Stimulated activated CD4-positive, alpha-beta T cell treated with anti-CD3 and anti-CD28 coated beads, Interleukin-1b, Interleukin-23, amount 100 ng/mL, for 48 hours (primary cell): ENCODE measurements at regions not wholly inside any gene's neighbourhood (a gene's known extent, or its start where the extent isn't known, plus 50 kb on each side); places are given as distances from the start of the nearest gene placed in this dataset.

Experiments used
- DNase-seq: peaks from one replicate; pipeline ENCODE4 v3.0.0-alpha.2; 2020

GRCh38 chr4:122555216-122555615, 65.7 kb downstream of the IL21 start:
- no peak for DNase-seq

DNA sequence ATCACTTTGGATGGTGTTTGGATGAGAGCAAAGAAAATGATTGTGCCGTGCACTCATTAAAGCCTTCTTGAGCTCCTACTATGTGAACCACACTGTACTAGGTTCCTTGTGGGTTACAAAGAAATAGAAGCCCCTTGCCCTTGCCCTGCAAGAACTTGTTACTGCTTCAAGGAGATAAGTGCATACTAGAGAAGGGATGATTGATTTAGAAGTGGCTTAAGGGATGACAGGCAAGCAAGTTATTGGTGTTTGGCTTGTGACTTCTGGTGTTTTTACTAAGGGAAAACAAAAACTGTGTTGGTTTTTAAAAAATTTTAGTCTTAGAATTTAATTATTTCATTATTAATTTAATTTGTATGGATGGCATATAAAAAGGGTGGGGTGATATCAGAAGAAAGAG, 67.4 kb downstream of the IL21 start:
- DNase-seq, result no peak

GRCh38 chr4:122552898-122553297, 68.0 kb downstream of the IL21 start:
- DNase-seq, result no peak

DNA sequence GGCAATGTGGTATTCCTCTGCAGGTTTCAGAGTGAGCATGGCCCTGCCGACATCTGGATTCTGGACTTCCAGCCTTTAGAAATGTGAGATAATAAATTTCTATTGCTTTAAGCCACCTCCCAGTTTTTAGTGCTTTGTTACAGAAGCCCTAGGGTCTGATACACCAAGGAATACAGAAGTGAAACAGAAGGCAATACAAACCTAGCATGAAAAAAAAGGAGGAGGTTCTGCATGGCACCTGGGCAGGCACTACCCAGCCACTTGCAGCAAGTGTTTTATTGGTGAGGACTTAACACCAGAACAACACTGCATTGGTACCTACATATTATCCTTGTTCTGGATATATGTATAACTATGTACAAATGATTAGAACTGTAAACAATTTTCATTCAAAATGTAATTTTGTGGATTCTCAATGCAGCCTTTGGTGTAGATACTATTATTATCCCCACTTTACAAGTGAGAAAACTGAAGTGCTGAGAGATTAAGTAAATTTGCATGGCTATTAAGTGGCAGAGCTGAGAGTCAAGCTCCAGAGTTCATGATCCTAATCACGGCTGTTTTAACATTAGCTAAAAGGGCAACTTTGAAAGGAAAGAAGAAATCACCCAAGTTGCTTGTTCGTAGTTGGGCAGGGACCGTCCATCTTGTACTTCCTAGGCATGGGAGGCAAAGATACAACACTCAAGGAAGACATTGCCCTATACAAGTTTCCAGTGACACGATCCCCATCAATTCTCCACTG, 71.8 kb downstream of the IL21 start:
- no peak for DNase-seq

DNA sequence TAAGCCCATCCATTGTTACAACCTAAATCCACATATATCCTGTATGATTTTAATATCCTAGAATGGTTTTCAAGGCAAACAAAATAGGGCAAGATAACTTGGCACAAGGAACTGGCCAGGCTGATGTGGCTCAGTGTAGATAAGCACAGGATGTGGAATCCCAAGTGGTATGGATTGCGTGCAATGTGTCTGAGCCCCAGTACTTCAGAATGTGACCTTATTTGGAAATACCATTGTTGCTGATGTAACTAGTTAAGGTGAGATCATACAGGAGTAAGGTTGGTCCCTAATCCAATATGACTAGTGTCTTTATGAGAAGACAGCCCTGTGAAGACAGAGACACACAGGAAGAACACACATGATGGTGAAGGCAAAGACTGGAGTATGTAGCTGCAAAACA, 72.4 kb downstream of the IL21 start:
- DNase-seq, result peak; percentile 52

GRCh38 chr4:122542411-122543236, 78.2 kb downstream of the IL21 start:
- DNase-seq, result no peak

- no peak for DNase-seq
Observed at GRCh38 chr4:122541996-122542395, 78.9 kb downstream of the IL21 start.

DNA sequence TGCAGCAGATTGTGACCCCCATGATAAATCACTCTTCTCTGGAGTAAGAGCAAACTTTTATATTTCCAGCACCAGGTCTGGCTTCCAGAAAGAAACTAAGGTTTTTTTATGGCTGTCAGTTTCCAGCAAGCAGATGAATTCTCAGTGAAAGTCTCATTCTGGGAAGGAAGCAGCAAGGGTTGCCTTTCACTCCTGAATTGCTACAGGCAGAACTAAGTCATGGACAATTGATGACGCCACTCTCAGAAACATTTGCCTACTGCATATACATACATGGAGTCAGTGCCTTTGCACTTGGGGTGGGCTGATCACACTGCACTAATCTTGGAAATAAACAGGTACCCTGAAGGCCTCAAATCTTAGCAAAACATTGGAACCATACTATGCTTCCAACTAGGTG, 80.0 kb downstream of the IL21 start:
- no peak for DNase-seq

DNA sequence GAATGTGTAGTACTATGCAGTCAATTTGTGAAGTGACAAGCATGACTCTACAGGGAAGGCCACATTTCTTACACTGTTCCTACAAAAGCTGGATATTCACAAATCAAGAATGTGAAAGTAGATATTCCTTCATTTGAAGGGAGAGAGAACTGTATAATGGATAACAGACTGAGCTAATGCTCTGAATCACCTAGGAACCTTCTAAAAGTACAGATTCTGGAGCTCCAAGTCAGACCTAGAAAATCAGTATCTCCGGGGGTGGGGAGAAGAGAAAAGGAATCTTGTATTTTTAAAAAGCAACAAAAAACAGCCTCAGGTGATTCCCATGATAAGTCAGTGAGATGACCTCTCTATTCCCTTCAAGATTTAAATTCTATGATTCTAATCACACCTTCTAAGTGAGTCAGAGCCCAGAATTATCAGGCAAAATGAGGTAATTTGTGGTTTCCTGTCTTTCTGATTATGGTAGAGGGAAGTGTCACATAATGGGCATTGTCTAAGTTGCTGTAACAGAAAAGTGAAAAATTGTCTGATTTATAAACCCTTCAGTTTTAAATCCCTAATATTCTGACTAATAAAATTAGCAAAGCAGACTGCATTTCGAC, 80.9 kb downstream of the IL21 start:
- DNase-seq, result no peak

DNA sequence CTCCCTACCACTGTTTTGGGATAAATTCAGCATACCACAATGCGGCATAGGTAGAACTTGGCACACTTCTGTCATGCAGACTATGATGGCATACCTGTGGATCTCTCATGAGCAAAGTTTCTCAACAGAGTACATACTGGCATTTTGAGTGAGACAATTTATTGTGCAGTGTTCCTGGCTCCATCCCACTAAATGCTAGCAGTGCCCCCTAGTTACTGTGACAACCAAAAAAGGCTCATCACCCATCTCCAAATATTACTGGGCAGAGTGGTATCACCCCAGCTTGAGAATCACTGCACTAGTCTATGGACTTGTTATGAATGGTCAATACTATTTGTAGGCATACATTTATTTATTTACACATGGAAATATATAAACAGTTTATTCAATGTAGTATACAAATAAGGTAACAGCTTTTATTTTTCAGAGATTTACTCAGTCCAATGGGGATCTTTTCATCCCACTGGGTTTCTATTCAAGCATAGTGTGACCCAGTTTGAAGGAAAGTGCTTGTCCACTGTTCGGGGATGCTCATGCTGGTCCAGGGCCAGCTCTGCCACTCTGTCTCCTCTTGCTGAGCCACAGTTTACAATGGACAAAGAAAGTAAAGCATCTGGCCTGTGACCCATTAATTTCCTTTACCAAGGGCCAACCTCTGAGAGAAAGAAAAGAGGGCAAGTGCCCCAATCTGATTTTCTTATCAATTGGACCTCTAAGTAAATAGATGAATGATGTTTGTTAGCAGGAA, 81.0 kb upstream of the IL2 start:
- no peak for DNase-seq

DNA sequence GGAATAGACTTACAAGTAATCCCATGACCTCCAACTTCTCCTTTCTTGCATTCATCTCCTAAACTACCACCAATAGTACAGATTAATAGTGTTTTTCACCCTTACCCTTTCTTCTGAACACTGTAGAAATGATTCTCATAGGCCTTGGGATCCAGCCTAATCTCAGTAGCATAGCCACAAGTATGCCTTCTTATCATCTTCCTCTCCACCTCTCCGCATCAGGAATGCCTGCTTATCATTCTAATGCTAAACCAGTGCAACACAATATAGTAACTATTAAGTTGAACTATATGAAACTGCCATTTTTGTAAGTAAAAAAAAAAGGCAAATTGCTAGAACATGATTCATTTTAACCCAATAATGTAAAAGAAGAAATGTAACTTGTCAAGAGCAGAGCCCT, 79.5 kb upstream of the IL2 start:
- DNase-seq, result no peak

- no peak for DNase-seq
Observed at GRCh38 chr4:122534776-122535175, 78.3 kb upstream of the IL2 start.

- no peak for DNase-seq
Observed at GRCh38 chr4:122533841-122534240, 77.3 kb upstream of the IL2 start.

DNA sequence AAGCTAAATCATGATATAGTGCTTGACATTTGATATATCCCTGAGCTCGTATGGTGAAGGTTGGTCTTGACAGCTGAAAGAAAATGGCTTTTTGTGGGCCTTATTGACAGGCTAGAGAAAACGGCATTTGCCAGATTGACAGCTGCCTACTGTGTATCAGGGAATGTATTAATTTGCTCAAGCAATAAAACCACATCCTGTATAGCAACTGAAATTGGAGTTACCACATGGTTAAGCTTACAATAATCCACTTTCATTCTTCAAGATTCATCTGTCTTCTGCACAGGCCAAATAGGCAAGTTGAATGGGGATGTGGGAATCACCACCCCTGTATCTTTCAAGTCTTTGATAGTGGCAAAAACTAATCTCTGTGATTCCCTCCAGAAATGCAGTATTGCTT, 76.2 kb upstream of the IL2 start:
- no peak for DNase-seq

DNA sequence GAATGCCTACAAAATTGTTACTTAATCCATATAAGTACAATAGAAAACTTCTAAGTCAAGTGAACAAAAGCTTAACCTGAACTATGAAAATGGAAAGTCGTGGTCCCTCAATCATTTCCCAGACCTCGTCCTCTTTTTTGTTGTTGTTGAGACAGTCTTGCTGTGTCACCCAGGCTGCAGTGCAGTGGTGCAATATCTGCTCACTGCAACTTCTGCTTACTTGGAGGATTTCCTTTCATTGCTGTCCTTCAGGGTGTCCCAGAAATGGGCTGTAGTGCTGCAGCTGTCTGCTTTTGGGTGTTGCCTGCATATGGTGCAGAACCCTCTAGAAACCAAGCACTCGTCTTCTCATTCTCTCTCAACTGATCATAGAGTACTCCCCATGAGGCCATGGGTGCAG, 75.0 kb upstream of the IL2 start:
- no peak for DNase-seq

GRCh38 chr4:122531038-122531437, 74.5 kb upstream of the IL2 start:
- no peak for DNase-seq

DNA sequence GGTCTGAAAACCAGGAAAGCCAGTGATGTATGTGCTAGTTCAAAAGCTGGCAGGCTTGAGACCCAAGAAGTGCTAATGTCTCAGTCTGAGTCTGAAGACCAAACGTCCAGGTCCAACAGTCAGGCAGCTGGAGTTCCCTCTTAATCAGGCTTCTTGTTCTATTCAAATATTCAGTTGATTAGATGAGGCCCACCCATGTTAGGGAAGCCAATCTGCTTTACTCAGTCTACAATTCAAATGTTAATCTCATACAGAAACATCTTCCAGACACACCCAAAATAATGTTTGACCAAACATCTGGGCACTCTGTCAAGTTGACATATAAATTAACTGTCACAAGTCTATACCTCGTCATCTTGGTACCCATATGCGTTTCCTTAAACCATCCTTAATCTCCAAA, 72.4 kb upstream of the IL2 start:
- DNase-seq, result no peak

GRCh38 chr4:122525865-122526264, 69.3 kb upstream of the IL2 start:
- DNase-seq, result no peak

DNA sequence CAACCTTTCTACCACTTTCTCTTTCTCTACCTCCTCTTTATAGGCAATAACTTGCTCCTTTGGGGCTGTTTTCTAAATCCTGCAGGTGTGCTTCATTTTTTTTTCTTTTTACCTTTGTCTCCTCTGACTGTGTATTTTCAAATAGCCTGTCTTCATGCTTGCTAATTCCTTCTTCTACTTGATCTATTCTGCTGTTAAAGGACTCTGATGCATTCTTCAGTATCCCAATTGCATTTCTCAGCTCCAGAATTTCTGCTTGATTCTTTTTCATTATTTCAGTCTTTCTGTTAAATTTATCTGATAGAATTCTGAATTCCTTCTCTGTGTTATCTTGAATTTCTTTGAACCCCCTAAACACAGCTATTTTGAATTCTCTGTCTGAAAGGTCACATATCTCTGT, 67.7 kb upstream of the IL2 start:
- DNase-seq, result no peak

- no peak for DNase-seq
Observed at GRCh38 chr4:122522944-122523343, 66.4 kb upstream of the IL2 start.

- DNase-seq, result no peak
Observed at GRCh38 chr4:122517345-122517744, 60.8 kb upstream of the IL2 start.

DNA sequence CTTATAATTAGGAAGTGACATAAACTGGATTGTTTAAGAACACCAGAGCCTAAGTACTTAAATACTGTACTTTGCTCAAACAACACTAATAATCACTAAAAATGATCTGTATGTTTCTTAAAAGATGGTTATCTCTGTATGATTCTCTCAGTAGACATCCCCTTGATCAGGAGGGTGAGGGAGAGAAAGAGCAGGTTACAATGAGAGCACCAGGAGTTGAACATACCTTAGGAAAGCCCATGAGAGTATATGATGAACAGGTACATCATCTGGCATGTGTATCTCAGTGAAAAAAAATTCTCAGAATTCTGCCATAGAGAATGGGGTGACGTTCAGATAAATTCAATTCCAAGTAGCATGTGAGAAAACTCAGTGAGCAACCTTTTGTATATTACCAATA, 59.9 kb upstream of the IL2 start:
- DNase-seq, result no peak

DNA sequence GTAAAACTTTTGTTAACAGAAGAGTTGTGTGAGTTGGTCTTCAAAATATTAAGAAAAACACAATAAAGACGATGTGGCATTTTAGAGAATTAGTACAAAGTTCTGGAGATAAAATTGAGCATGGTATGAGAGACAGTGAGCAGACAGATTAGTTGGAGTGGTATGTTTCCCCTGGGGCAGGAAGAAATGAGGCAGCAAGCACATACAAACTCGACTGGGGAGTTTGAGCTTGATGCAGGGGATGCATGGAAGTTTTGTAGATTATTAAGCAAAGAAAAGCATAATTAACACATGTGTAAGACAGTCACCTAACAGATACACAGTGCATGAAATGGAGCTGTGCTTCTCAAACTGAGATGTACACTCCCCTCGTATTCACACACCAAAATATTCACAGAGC, 58.1 kb upstream of the IL2 start:
- DNase-seq, result no peak
